Esophagus squamous epithelium (tissue), 5 donors: ENCODE measurements at regions not wholly inside any gene's neighbourhood (a gene's known extent, or its start where the extent isn't known, plus 50 kb on each side); places are given as distances from the start of the nearest gene placed in this dataset.

Source experiments
- DNase-seq: peaks from one replicate; lab custom pipeline; 2025; lab: John Stamatoyannopoulos, UW
- H3K27ac ChIP-seq, 4 donors: fragments of 200-600 bp; sonication (generic); one replicate each; pipeline ENCODE4 v1.5.1; 2016 to 2019; ENCODE audit warnings: mild to moderate bottlenecking in 1 of 4
- H3K27me3 ChIP-seq, 4 donors: fragments of 200-600 bp; sonication (generic); 1 replicate in 3 of 4; 2 replicates in 1 of 4; pipeline versions ENCODE4 v1.5.1 to v1.6.0; 2017 to 2021; ENCODE audit warnings: antibody characterized with exemption in 1 of 4
- H3K36me3 ChIP-seq, 3 donors: fragments of 200-600 bp; sonication (generic); one replicate each; pipeline ENCODE4 v1.5.1; 2016 to 2019
- H3K4me1 ChIP-seq, 3 donors: fragments of 200-600 bp; sonication (generic); one replicate each; pipeline ENCODE4 v1.5.1; 2017 to 2019
- H3K4me3 ChIP-seq, 4 donors: fragments of 200-600 bp; sonication (generic); 1 replicate in 3 of 4; 2 replicates in 1 of 4; pipeline ENCODE4 v1.5.1; 2016 to 2019; ENCODE audit warnings: mild to moderate bottlenecking in 2 of 4, moderate library complexity in 1 of 4
- H3K9me3 ChIP-seq, 3 donors: fragments of 200-600 bp; sonication (generic); one replicate each; pipeline ENCODE4 v1.5.1; 2016 to 2019
- CTCF ChIP-seq, 6 experiments: fragments of 450-650 bp in 4 of 6; fragments of 200-600 bp in 2 of 6; sonication (generic) in 2 of 6; IDR thresholded peaks; one replicate each; pipeline ENCODE4 v1.5.1; 2016 to 2019; ENCODE audit warnings: antibody characterized with exemption in 6 of 6, mild to moderate bottlenecking in 4 of 6, moderate library complexity in 4 of 6
- POLR2A ChIP-seq, 4 donors: fragments of 450-650 bp; IDR thresholded peaks; one replicate each; pipeline ENCODE4 v1.6.1; 2017; ENCODE audit warnings: antibody characterized with exemption in 4 of 4, mild to moderate bottlenecking in 4 of 4, moderate library complexity in 3 of 4
- WGBS, 2 donors: methylation state at CpG; one replicate each; pipeline ENCODE4 v1.1.5; 2018; 5-methylcytosine and 5-hydroxymethylcytosine counted together
- intact Hi-C: fragments of 100-400 bp; cut with DNase I; formaldehyde crosslinking; loops from one replicate; pipeline ENCODE4 v1.15.0; 2022
- donor health status: DM: yes; HTN: yes; CAD: no.

GRCh38 chr13:31905961-31906360 lies 125.6 kb upstream of the FRY start:
- Histone ChIP-seq H3K4me1 (peaks cover 0 to 20% (median 4%) of the 10 kb centered on the region in 3 donors), H3K27ac (no peak overlapping the region), H3K27me3 (no peaks in the 10 kb centered on the region), H3K36me3 (no peaks in the 10 kb centered on the region), H3K4me3 (no peak overlapping the region), H3K9me3 (no peaks in the 10 kb centered on the region)
- WGBS, 2 donors: 67 to 73% methylated on average over 11 of the region's 11 CpGs
- TF ChIP-seq POLR2A (IDR thresholded peaks at IDR 0.05) (no peak), CTCF (IDR thresholded peaks at IDR 0.05) (no peak)
- DNase-seq: no peak
- intact Hi-C loops: no loop called here

- H3K9me3 ChIP-seq: no peaks in the 10 kb centered on the region
- no peaks in the 10 kb centered on the region for H3K27me3 ChIP-seq
- H3K27ac ChIP-seq: peak overlapping the region in 1 of 4 donors; percentile 19
- TF ChIP-seq CTCF (IDR thresholded peaks at IDR 0.05) (no peak), POLR2A (IDR thresholded peaks at IDR 0.05) (no peak)
- intact Hi-C loops: no loop called here
- H3K36me3 ChIP-seq: no peaks in the 10 kb centered on the region
- H3K4me3 ChIP-seq: no peak overlapping the region
- WGBS, 2 donors: 33 to 58% methylated on average over 4 of the region's 4 CpGs
- H3K4me1 ChIP-seq: peaks cover 0 to 24% (median 4%) of the 10 kb centered on the region in 3 donors
- DNase-seq: no peak
Measured at GRCh38 chr13:31908696-31909411, 122.7 kb upstream of the FRY start.

- TF ChIP-seq POLR2A (IDR thresholded peaks at IDR 0.05) (no peak), CTCF (IDR thresholded peaks at IDR 0.05) (peak; percentile 63 to 87 (median 80))
- no peaks in the 10 kb centered on the region for H3K9me3 ChIP-seq
- H3K4me1 ChIP-seq: peaks cover 0 to 24% (median 4%) of the 10 kb centered on the region in 3 donors
- H3K27ac ChIP-seq: no peak overlapping the region
- no peak overlapping the region for H3K4me3 ChIP-seq
- no peak for DNase-seq
- WGBS, 2 donors: 14 to 16% methylated on average over 6 of the region's 6 CpGs
- no peaks in the 10 kb centered on the region for H3K27me3 ChIP-seq
- no peaks in the 10 kb centered on the region for H3K36me3 ChIP-seq
- intact Hi-C loops: loop anchor here (10.0 kb wide), 1 partner anchor 405 kb away; the partner anchor contains the start of genes BRCA2 and ZAR1L
Measured at GRCh38 chr13:31909864-31910551, 121.6 kb upstream of the FRY start.

- WGBS, 2 donors: 87 to 95% methylated on average over 2 of the region's 2 CpGs
- no peak for TF ChIP-seq POLR2A (IDR thresholded peaks at IDR 0.05)
- no peak for TF ChIP-seq CTCF (IDR thresholded peaks at IDR 0.05)
- no peaks in the 10 kb centered on the region for H3K27me3 ChIP-seq
- H3K4me3 ChIP-seq: no peak overlapping the region
- no peak for DNase-seq
- H3K9me3 ChIP-seq: no peaks in the 10 kb centered on the region
- no peak overlapping the region for H3K27ac ChIP-seq
- intact Hi-C loops: loop anchor here (10.0 kb wide), 1 partner anchor 404 kb away; the partner anchor contains the start of genes BRCA2 and ZAR1L
- peaks cover 0 to 24% (median 4%) of the 10 kb centered on the region in 3 donors for H3K4me1 ChIP-seq
- no peaks in the 10 kb centered on the region for H3K36me3 ChIP-seq
Measured at GRCh38 chr13:31910633-31911032, 120.9 kb upstream of the FRY start.
